H1 (cell line): ENCODE measurements at regions not wholly inside any gene's neighbourhood (a gene's known extent, or its start where the extent isn't known, plus 50 kb on each side); places are given as distances from the start of the nearest gene placed in this dataset.

Experiments used
- BACH1 ChIP-seq: IDR thresholded peaks from 2 replicates; pipeline ENCODE4 v1.6.1; 2012; ENCODE audit warnings: low read length, improper control_type of control experiment
- CHD7 ChIP-seq: fragments of 300-600 bp; sonication (generic); IDR thresholded peaks from 2 replicates; pipeline ENCODE4 v1.7.1; 2012; ENCODE audit warnings: low read length, moderate library complexity, mild to moderate bottlenecking, inconsistent platforms; ENCODE audit not compliant: insufficient replicate concordance
- EP300 ChIP-seq, 2 experiments: IDR thresholded peaks; 1 replicate in 1 of 2; 2 replicates in 1 of 2; pipeline ENCODE4 v1.6.1; 2011 to 2012; ENCODE audit warnings: low read depth in 2 of 2, low read length in 2 of 2, mild to moderate bottlenecking in 2 of 2, borderline replicate concordance in 1 of 2, inconsistent platforms in 1 of 2, moderate library complexity in 1 of 2
- MAX ChIP-seq: IDR thresholded peaks from 2 replicates; pipeline ENCODE4 v1.6.1; 2012; ENCODE audit warnings: inconsistent platforms
- SAP30 ChIP-seq: fragments of 300-600 bp; sonication (generic); IDR thresholded peaks from 2 replicates; pipeline ENCODE4 v1.7.1; 2012; ENCODE audit warnings: low read length, moderate library complexity, mild to moderate bottlenecking, inconsistent platforms; ENCODE audit not compliant: insufficient read depth, insufficient replicate concordance

DNA sequence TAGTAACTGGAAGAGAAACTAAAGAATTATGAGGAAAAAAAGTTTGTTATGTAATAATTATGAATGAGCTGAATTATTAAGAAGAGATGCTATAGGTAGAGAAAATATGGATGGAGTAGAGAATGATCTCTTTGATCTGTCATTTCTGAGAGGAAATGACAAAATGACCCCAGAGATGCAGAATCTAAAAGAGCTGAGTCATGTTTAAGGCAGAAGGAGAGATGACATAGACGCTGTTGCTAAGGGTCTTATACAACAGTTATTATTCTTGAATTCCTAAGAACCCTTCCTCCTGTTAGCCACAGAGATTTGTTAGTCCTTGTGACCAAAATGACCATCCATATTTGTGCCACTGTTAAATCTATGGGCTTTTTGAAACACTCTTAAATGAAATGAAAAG, 58.3 kb upstream of the FREM2 start (continued):
- TF ChIP-seq CHD7 (no peak), MAX (no peak), EP300 (IDR thresholded peaks at IDR 0.05; ENCODE audit: borderline replicate concordance in 1 of 2, low read depth in 2 of 2, low read length in 2 of 2) (no peak), BACH1 (peak; percentile 89), SAP30 (no peak)
- TF ChIP-seq, all 59 proteins: peak for 2
